IMR-90 (cell line): ENCODE measurements at regions not wholly inside any gene's neighbourhood (a gene's known extent, or its start where the extent isn't known, plus 50 kb on each side); places are given as distances from the start of the nearest gene placed in this dataset.

Source experiments
- ATAC-seq: fragments of 200-7000 bp; cut with Tn5 transposase; 2 replicates; pipeline ENCODE4 v1.9.1; 2020; ENCODE audit warnings: low read depth, mild to moderate bottlenecking, moderate library complexity
- BruUV-seq: library from RNA; stranded (reverse); fragments of 400-500 nt; replicated peaks from 2 replicates; lab custom pipeline; 2021; lab: Mats Ljungman, UMichigan
- CTCF ChIA-PET: fragments of 300-600 bp; formaldehyde crosslinking; extraction: SDS; loops from one replicate; lab custom pipeline; 2021; ENCODE audit warnings: antibody characterized with exemption; lab: Yijun Ruan, JAX
- POLR2A ChIA-PET: fragments of 300-600 bp; sonication (Branson Sonifier 250); formaldehyde crosslinking; loops from one replicate; lab custom pipeline; 2022; ENCODE audit warnings: antibody characterized with exemption; ENCODE audit not compliant: unreplicated experiment; lab: Charles Lee
- DNase-seq: peaks from one replicate; pipeline ENCODE4 v3.0.0; 2013
- H2AFZ ChIP-seq: replicated peaks from 2 replicates; pipeline ENCODE3; 2013; ENCODE audit warnings: low read length, mild to moderate bottlenecking; ENCODE audit not compliant: poor library complexity
- H2AK5ac ChIP-seq: 2 replicates; pipeline ENCODE4 v1.6.1; 2013; ENCODE audit warnings: low read depth, low read length, inconsistent platforms
- H2AK9ac ChIP-seq: replicated peaks from 2 replicates; pipeline ENCODE3; 2013; ENCODE audit warnings: mild to moderate bottlenecking, low read depth, low read length, moderate library complexity; ENCODE audit not compliant: poor library complexity
- H2BK120ac ChIP-seq: 2 replicates; pipeline ENCODE4 v1.6.1; 2013; ENCODE audit warnings: low read depth, low read length, inconsistent platforms
- H2BK15ac ChIP-seq: 3 replicates; pipeline ENCODE4 v1.6.1; 2013; ENCODE audit warnings: low read depth, low read length, inconsistent platforms
- H2BK20ac ChIP-seq: 2 replicates; pipeline ENCODE4 v1.6.1; 2013; ENCODE audit warnings: low read depth, mild to moderate bottlenecking, inconsistent platforms, low read length, moderate library complexity
- H2BK5ac ChIP-seq: 2 replicates; pipeline ENCODE4 v1.6.1; 2013; ENCODE audit warnings: mild to moderate bottlenecking, low read depth, low read length, inconsistent platforms; ENCODE audit not compliant: poor library complexity, severe bottlenecking
- H3K14ac ChIP-seq: replicated peaks from 2 replicates; pipeline ENCODE4 v1.6.1; 2013; ENCODE audit warnings: low read depth, low read length, inconsistent platforms
- H3K18ac ChIP-seq: 2 replicates; pipeline ENCODE4 v1.6.1; 2013; ENCODE audit warnings: low read depth, low read length, control low read depth
- H3K23ac ChIP-seq: 2 replicates; pipeline ENCODE4 v1.6.1; 2013; ENCODE audit warnings: low read depth, low read length, inconsistent platforms
- H3K27ac ChIP-seq: 2 replicates; pipeline ENCODE4 v1.5.1; 2013; ENCODE audit warnings: mild to moderate bottlenecking, control low read depth, low read length; ENCODE audit not compliant: insufficient read depth
- H3K27me3 ChIP-seq: 2 replicates; pipeline ENCODE4 v1.6.1; 2013; ENCODE audit warnings: low read length; ENCODE audit not compliant: control insufficient read depth, insufficient read depth
- H3K36me3 ChIP-seq: 2 replicates; pipeline ENCODE4 v1.6.1; 2013; ENCODE audit warnings: low read length, mixed read lengths; ENCODE audit not compliant: control insufficient read depth, insufficient read depth
- H3K4ac ChIP-seq: 2 replicates; pipeline ENCODE4 v1.6.1; 2013; ENCODE audit warnings: low read depth, low read length, inconsistent platforms
- H3K4me1 ChIP-seq: 2 replicates; pipeline ENCODE4 v1.6.1; 2013; ENCODE audit warnings: low read length, mixed read lengths; ENCODE audit not compliant: control insufficient read depth, insufficient read depth
- H3K4me2 ChIP-seq: 2 replicates; pipeline ENCODE4 v1.6.1; 2013; ENCODE audit warnings: low read depth, mild to moderate bottlenecking, control low read depth, low read length, moderate library complexity
- H3K4me3 ChIP-seq: 2 replicates; pipeline ENCODE4 v1.5.1; 2013; ENCODE audit warnings: low read depth, mild to moderate bottlenecking, control low read depth, low read length, moderate library complexity; ENCODE audit not compliant: insufficient read depth
- H3K56ac ChIP-seq: 2 replicates; pipeline ENCODE4 v1.6.1; 2013; ENCODE audit warnings: low read length, inconsistent platforms; ENCODE audit not compliant: insufficient read depth; ENCODE audit errors: extremely low read depth
- H3K79me1 ChIP-seq, 2 experiments: 2 replicates each; pipeline ENCODE4 v1.6.1; 2013; ENCODE audit warnings: low read length in 2 of 2, inconsistent platforms in 1 of 2, low read depth in 1 of 2
- H3K9ac ChIP-seq: 2 replicates; pipeline ENCODE4 v1.6.1; 2013; ENCODE audit warnings: low read depth, low read length, control low read depth
- H3K9me1 ChIP-seq: 2 replicates; pipeline ENCODE4 v1.6.1; 2013; ENCODE audit warnings: low read length, inconsistent platforms; ENCODE audit not compliant: insufficient read depth
- H3K9me3 ChIP-seq: 2 replicates; pipeline ENCODE4 v1.6.1; 2013; ENCODE audit warnings: low read length; ENCODE audit not compliant: control insufficient read depth, insufficient read depth
- H4K20me1 ChIP-seq: 2 replicates; pipeline ENCODE4 v1.6.1; 2013; ENCODE audit warnings: low read length, inconsistent platforms; ENCODE audit not compliant: insufficient read depth
- H4K5ac ChIP-seq: 2 replicates; pipeline ENCODE4 v1.6.1; 2013; ENCODE audit warnings: mild to moderate bottlenecking, low read depth, low read length, control low read depth
- H4K8ac ChIP-seq, 2 experiments: 2 replicates each; pipeline ENCODE4 v1.6.1; 2013; ENCODE audit warnings: low read depth in 2 of 2, low read length in 2 of 2, control low read depth in 1 of 2, inconsistent platforms in 1 of 2
- H4K91ac ChIP-seq: 2 replicates; pipeline ENCODE4 v1.6.1; 2013; ENCODE audit warnings: low read depth, low read length, inconsistent platforms; ENCODE audit not compliant: insufficient read depth
- MAZ ChIP-seq: IDR thresholded peaks from 2 replicates; pipeline ENCODE4 v1.6.1; 2012; ENCODE audit warnings: low read depth, mild to moderate bottlenecking, low read length, improper control_type of control experiment, moderate library complexity, borderline replicate concordance
- RAD21 ChIP-seq: IDR thresholded peaks from 2 replicates; pipeline ENCODE4 v1.6.1; 2012; ENCODE audit warnings: low read length, improper control_type of control experiment
- SMC3 ChIP-seq: fragments of 150-350 bp; IDR thresholded peaks from 2 replicates; pipeline ENCODE4 v1.6.1; 2016; ENCODE audit warnings: low read depth, mild to moderate bottlenecking, antibody characterized with exemption, low read length, moderate library complexity
- WGBS, 2 experiments: methylation state at CpG; one replicate each; pipeline versions ENCODE4 v1.1.5 to v1.1.7; 2013; ENCODE audit warnings: missing lambda C conversion rate in 2 of 2; ENCODE audit not compliant: insufficient read length in 1 of 2; ENCODE audit errors: extremely low coverage in 2 of 2; 5-methylcytosine and 5-hydroxymethylcytosine counted together
- dilution Hi-C: fragments of 300-500 bp; cut with HindIII; formaldehyde crosslinking; loops from one replicate; pipeline ENCODE4 v1.14.3; 2018; ENCODE audit warnings: low sequenced_read_pairs; ENCODE audit not compliant: unreplicated experiment
- in situ Hi-C: fragments of 300-500 bp; cut with MboI; formaldehyde crosslinking; loops from 3 replicates; pipeline ENCODE4 v1.14.3; 2019; ENCODE audit warnings: low sequenced_read_pairs, inconsistent platforms, mixed read lengths
- intact Hi-C: fragments of 100-400 bp; cut with micrococcal nuclease; formaldehyde crosslinking; loops from 2 replicates; pipeline ENCODE4 v1.10.0; 2022
- TF ChIP-seq, protein P1 (sequence below): conservative IDR thresholded peaks from 2 replicates; pipeline ENCODE4 v1.5.1; 2012; ENCODE audit warnings: mild to moderate bottlenecking, low read depth, low read length, improper control_type of control experiment

DNA sequence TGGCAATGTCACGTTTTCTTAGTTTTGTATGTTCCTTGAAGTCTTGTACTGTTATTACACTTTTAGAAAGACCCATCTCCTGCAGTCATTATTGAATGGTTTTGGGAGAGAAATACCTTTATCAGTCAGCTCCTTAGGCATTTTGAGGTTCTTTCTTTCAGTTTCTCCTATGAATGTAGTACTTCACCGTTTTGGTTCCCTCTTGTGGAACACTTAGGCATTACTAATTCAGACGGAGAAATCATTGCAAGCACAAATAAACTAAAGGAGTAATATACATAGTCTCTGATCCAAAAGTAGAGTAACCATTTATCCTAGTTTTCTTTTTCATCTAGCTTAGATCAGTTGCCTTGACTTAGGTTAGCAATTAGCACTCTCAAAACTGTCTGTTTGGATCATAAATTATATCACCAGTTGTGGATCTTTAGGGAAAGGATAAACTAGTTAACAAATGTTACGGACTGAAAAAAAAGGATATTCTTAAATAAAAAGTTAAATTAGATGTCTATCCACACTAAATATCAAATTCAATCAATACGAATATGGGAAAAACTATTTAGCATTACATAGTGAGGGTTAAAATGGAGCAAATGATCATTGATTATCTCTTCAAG lies 1538.3 kb upstream of the SEL1L start:
- no peaks in the 10 kb centered on the region for H3K27me3 ChIP-seq
- H2BK15ac ChIP-seq = no peak overlapping the region
- no peaks in the 10 kb centered on the region for H3K9me1 ChIP-seq
- H3K4me1 ChIP-seq = no peaks in the 10 kb centered on the region
- H3K9ac ChIP-seq = no peak overlapping the region
- in situ Hi-C loops (no loop called here), intact Hi-C loops (no loop called here), dilution Hi-C loops (no loop called here)
- no peak overlapping the region for H2AK9ac ChIP-seq
- H2BK120ac ChIP-seq = no peak overlapping the region
- DNase-seq = peak; percentile 19
- H3K36me3 ChIP-seq = no peaks in the 10 kb centered on the region
- no peak overlapping the region for H3K27ac ChIP-seq
- H4K20me1 ChIP-seq = no peaks in the 10 kb centered on the region
- H4K8ac ChIP-seq = no peak overlapping the region
- no peaks in the 10 kb centered on the region for H3K9me3 ChIP-seq
- TF ChIP-seq SMC3 (no peak), MAZ (no peak), RAD21 (peak; percentile 7; the same call in 1 of the 2 replicates)
- TF ChIP-seq, protein P1, sequence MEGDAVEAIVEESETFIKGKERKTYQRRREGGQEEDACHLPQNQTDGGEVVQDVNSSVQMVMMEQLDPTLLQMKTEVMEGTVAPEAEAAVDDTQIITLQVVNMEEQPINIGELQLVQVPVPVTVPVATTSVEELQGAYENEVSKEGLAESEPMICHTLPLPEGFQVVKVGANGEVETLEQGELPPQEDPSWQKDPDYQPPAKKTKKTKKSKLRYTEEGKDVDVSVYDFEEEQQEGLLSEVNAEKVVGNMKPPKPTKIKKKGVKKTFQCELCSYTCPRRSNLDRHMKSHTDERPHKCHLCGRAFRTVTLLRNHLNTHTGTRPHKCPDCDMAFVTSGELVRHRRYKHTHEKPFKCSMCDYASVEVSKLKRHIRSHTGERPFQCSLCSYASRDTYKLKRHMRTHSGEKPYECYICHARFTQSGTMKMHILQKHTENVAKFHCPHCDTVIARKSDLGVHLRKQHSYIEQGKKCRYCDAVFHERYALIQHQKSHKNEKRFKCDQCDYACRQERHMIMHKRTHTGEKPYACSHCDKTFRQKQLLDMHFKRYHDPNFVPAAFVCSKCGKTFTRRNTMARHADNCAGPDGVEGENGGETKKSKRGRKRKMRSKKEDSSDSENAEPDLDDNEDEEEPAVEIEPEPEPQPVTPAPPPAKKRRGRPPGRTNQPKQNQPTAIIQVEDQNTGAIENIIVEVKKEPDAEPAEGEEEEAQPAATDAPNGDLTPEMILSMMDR = peak; percentile 30; the same call in 1 of the 2 replicates
- H2AFZ ChIP-seq = no peak overlapping the region
- no peak overlapping the region for H3K56ac ChIP-seq
- H2AK5ac ChIP-seq = no peak overlapping the region
- H3K4me2 ChIP-seq = no peak overlapping the region
- no peak overlapping the region for H2BK20ac ChIP-seq
- H3K4ac ChIP-seq = no peak overlapping the region
- no peak overlapping the region for H4K91ac ChIP-seq
- no peak overlapping the region for H3K4me3 ChIP-seq
- H3K14ac ChIP-seq = no peak overlapping the region
- H4K5ac ChIP-seq = no peak overlapping the region
- CTCF ChIA-PET = interaction anchor here (0.6 to 1.1 kb wide), 2 partner anchors 15 to 85 kb away, joined by 3 read pairs; no protein-coding TSS in a partner anchor
- no TSS peak for BruUV-seq
- no CpG with 5 or more reads among the region's 5 CpGs for whole genome bisulfite sequencing, 2 experiments
- no peak overlapping the region for H3K18ac ChIP-seq
- no peak for ATAC-seq
- POLR2A ChIA-PET = no interaction called here
- no peak overlapping the region for H2BK5ac ChIP-seq
- no peaks in the 10 kb centered on the region for H3K79me1 ChIP-seq
- no peak overlapping the region for H3K23ac ChIP-seq
